ENCODE measurements at regions not wholly inside any gene's neighbourhood (a gene's known extent, or its start where the extent isn't known, plus 50 kb on each side); places are given as distances from the start of the nearest gene placed in this dataset.
A peak's percentile ranks its signal among the peaks of the same experiment; 100 is the strongest.

GRCh38 chr10:8435186-8436055 is 380.9 kb downstream of the GATA3 start:
- Histone ChIP-seq H3K9me3 (ENCODE audit: insufficient read depth, low read depth) (no peaks in the 10 kb centered on the region), H3K4me1 (replicated peaks; ENCODE audit: insufficient read depth) (peaks cover 9% of the 10 kb centered on the region; the same call in 1 of the 2 replicates), H3K27me3 (ENCODE audit: insufficient read depth, low read depth) (no peaks in the 10 kb centered on the region), H3K4me2 (no peak overlapping the region), H3K9me2 (ENCODE audit: insufficient read depth) (no peaks in the 10 kb centered on the region), H3F3A (ENCODE audit: insufficient read depth, low read depth) (no peaks in the 10 kb centered on the region), H3K4me3 (no peak overlapping the region), H4K20me1 (ENCODE audit: insufficient read depth) (no peaks in the 10 kb centered on the region), H3K27ac (no peak overlapping the region), H3K36me3 (ENCODE audit: low read depth) (no peaks in the 10 kb centered on the region), H2AFZ (no peak overlapping the region), H3K79me2 (ENCODE audit: low read depth) (no peaks in the 10 kb centered on the region)
- intact Hi-C loops (cut with micrococcal nuclease; ENCODE audit: unreplicated experiment), result no loop called here
- TF ChIP-seq, protein P1, sequence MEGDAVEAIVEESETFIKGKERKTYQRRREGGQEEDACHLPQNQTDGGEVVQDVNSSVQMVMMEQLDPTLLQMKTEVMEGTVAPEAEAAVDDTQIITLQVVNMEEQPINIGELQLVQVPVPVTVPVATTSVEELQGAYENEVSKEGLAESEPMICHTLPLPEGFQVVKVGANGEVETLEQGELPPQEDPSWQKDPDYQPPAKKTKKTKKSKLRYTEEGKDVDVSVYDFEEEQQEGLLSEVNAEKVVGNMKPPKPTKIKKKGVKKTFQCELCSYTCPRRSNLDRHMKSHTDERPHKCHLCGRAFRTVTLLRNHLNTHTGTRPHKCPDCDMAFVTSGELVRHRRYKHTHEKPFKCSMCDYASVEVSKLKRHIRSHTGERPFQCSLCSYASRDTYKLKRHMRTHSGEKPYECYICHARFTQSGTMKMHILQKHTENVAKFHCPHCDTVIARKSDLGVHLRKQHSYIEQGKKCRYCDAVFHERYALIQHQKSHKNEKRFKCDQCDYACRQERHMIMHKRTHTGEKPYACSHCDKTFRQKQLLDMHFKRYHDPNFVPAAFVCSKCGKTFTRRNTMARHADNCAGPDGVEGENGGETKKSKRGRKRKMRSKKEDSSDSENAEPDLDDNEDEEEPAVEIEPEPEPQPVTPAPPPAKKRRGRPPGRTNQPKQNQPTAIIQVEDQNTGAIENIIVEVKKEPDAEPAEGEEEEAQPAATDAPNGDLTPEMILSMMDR (conservative IDR thresholded peaks at IDR 0.05), result no peak
- TF ChIP-seq EZH2 (IDR thresholded peaks at IDR 0.05; ENCODE audit: low read depth), result no peak
- BruUV-seq (replicated peaks), result no TSS peak
- peak in 1 of 2 experiments; percentile 66 for DNase-seq
- POLR2A ChIA-PET (ENCODE audit: unreplicated experiment), result no interaction called here
- CTCF ChIA-PET, result no interaction called here

- H3K36me3 ChIP-seq (ENCODE audit: low read depth), result no peaks in the 10 kb centered on the region
- ChIA-PET POLR2A (ENCODE audit: unreplicated experiment) (no interaction called here), CTCF (no interaction called here)
- H3K9me3 ChIP-seq (ENCODE audit: insufficient read depth, low read depth), result no peaks in the 10 kb centered on the region
- H3K27ac ChIP-seq, result no peak overlapping the region
- no peak overlapping the region for H3K4me3 ChIP-seq
- H3K79me2 ChIP-seq (ENCODE audit: low read depth), result no peaks in the 10 kb centered on the region
- no peaks in the 10 kb centered on the region for H3F3A ChIP-seq (ENCODE audit: insufficient read depth, low read depth)
- no peaks in the 10 kb centered on the region for H3K27me3 ChIP-seq (ENCODE audit: insufficient read depth, low read depth)
- H3K9me2 ChIP-seq (ENCODE audit: insufficient read depth), result no peaks in the 10 kb centered on the region
- TF ChIP-seq, protein P1 (conservative IDR thresholded peaks at IDR 0.05), result no peak
- TF ChIP-seq EZH2 (IDR thresholded peaks at IDR 0.05; ENCODE audit: low read depth), result no peak
- no peak overlapping the region for H3K4me2 ChIP-seq
- H3K4me1 ChIP-seq (replicated peaks; ENCODE audit: insufficient read depth), result peaks cover 9% of the 10 kb centered on the region; the same call in 1 of the 2 replicates
- intact Hi-C loops (cut with micrococcal nuclease; ENCODE audit: unreplicated experiment), result no loop called here
- no peak overlapping the region for H2AFZ ChIP-seq
- DNase-seq, result no peak
- no peaks in the 10 kb centered on the region for H4K20me1 ChIP-seq (ENCODE audit: insufficient read depth)
- no TSS peak for BruUV-seq (replicated peaks)
Measured at GRCh38 chr10:8437896-8438295, 383.4 kb downstream of the GATA3 start.

GRCh38 chr10:8438603-8439002 is 384.1 kb downstream of the GATA3 start:
- POLR2A ChIA-PET (ENCODE audit: unreplicated experiment), result no interaction called here
- TF ChIP-seq, protein P1 (conservative IDR thresholded peaks at IDR 0.05), result no peak
- TF ChIP-seq EZH2 (IDR thresholded peaks at IDR 0.05; ENCODE audit: low read depth), result no peak
- intact Hi-C loops (cut with micrococcal nuclease; ENCODE audit: unreplicated experiment), result no loop called here
- no peak overlapping the region for H3K4me2 ChIP-seq
- BruUV-seq (replicated peaks), result no TSS peak
- DNase-seq, result no peak
- no peaks in the 10 kb centered on the region for H3K9me2 ChIP-seq (ENCODE audit: insufficient read depth)
- H3K36me3 ChIP-seq (ENCODE audit: low read depth), result no peaks in the 10 kb centered on the region
- no peak overlapping the region for H2AFZ ChIP-seq
- H4K20me1 ChIP-seq (ENCODE audit: insufficient read depth), result no peaks in the 10 kb centered on the region
- H3K4me1 ChIP-seq (replicated peaks; ENCODE audit: insufficient read depth), result peaks cover 9% of the 10 kb centered on the region; the same call in 1 of the 2 replicates
- no peak overlapping the region for H3K4me3 ChIP-seq
- no peaks in the 10 kb centered on the region for H3K9me3 ChIP-seq (ENCODE audit: insufficient read depth, low read depth)
- CTCF ChIA-PET, result no interaction called here
- no peaks in the 10 kb centered on the region for H3K27me3 ChIP-seq (ENCODE audit: insufficient read depth, low read depth)
- H3K27ac ChIP-seq, result no peak overlapping the region
- no peaks in the 10 kb centered on the region for H3K79me2 ChIP-seq (ENCODE audit: low read depth)
- H3F3A ChIP-seq (ENCODE audit: insufficient read depth, low read depth), result no peaks in the 10 kb centered on the region
